AG04450 (cell line): ENCODE measurements at regions not wholly inside any gene's neighbourhood (a gene's known extent, or its start where the extent isn't known, plus 50 kb on each side); places are given as distances from the start of the nearest gene placed in this dataset.

ENCODE experiments used
- CTCF ChIA-PET: fragments of 300-600, 350-600 bp; formaldehyde crosslinking; extraction: SDS; loops from one replicate; lab custom pipeline; 2022; ENCODE audit warnings: antibody characterized with exemption, inconsistent platforms; lab: Charles Lee
- POLR2A ChIA-PET: fragments of 350-600 bp; formaldehyde crosslinking; extraction: SDS; loops from one replicate; lab custom pipeline; 2021; ENCODE audit warnings: antibody characterized with exemption, inconsistent platforms; lab: Yijun Ruan, JAX
- DNase-seq: peaks from one replicate; pipeline ENCODE4 v3.0.0-alpha.2; 2011; ENCODE audit warnings: low read depth, low spot score
- H3K27ac ChIP-seq: one replicate; pipeline ENCODE4 v1.5.1; 2012; ENCODE audit warnings: low read depth, low read length, control low read depth
- H3K27me3 ChIP-seq: one replicate; pipeline ENCODE4 v1.6.0; 2012; ENCODE audit warnings: low read length; ENCODE audit not compliant: control insufficient read depth, insufficient read depth
- H3K4me3 ChIP-seq: 2 replicates; pipeline ENCODE4 v1.5.1; 2011; ENCODE audit warnings: mild to moderate bottlenecking, low read depth, low read length, control low read depth
- H3K9me3 ChIP-seq: 2 replicates; pipeline ENCODE4 v1.5.1; 2012; ENCODE audit warnings: low read length; ENCODE audit not compliant: control insufficient read depth, insufficient read depth
- CTCF ChIP-seq: IDR thresholded peaks from 2 replicates; pipeline ENCODE4 v1.5.1; 2011; ENCODE audit warnings: low read depth, low read length, control low read depth, inconsistent platforms

DNA sequence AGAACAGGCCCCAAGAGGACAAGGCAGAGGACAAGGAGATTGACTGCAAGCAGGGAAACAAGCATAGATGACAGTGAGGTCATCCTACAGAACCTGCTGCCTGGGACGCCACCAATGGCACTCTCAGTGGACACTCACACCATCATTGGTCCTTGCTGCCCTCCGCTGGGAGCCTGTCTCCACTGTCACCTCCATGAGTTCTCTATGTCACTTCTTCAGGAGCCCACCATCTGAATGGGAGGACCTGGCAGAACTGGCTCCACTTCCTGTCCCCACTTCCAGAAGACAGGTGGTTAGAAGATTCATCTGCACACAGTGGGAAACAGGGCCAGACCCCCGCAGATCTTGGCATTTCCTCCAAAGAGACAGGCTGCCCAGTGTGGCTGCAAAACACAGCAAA is 188.9 kb downstream of the HSD17B3 start:
- POLR2A ChIA-PET: no interaction called here
- CTCF ChIA-PET: no interaction called here
- no peaks in the 10 kb centered on the region for H3K9me3 ChIP-seq
- no peak overlapping the region for H3K4me3 ChIP-seq
- no peak for DNase-seq
- no peak for TF ChIP-seq CTCF
- peaks cover 54% of the 10 kb centered on the region for H3K27me3 ChIP-seq
- no peak overlapping the region for H3K27ac ChIP-seq

DNA sequence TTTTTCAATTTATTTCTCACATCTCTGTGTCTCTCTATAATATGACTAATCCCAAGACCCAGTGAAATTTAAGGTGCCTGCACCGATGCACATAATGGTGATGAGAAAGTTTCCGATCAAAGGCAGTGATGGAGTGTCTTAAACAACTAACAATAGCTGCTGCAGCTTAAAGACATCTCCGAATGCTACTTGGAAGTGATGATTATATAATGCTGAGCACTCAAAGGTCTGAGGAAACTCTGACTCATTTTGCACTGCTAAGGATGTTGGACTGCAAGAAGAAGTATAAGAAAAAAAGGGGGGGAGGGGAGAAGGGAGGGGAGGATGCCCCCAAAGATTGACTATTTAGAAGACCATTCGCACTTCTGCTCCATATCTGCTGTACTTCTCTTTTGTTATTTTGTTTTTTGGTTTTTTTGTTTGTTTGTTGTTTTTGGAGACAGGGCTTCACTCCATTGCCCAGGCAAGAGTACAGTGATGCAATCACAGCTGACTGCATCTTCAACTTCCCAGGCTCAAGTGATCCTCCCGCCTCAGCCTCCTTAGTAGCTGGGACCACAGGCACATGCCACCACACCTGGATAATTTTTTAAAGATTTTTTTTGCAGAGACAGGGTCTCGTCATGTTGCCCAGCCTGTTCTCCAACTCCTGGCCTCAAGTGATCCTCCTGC is 192.2 kb downstream of the HSD17B3 start:
- Histone ChIP-seq H3K27ac (no peak overlapping the region), H3K27me3 (peaks cover 44% of the 10 kb centered on the region), H3K4me3 (no peak overlapping the region), H3K9me3 (no peaks in the 10 kb centered on the region)
- CTCF ChIA-PET: no interaction called here
- no peak for DNase-seq
- POLR2A ChIA-PET: no interaction called here
- no peak for TF ChIP-seq CTCF

GRCh38 chr9:96108691-96109380 is 193.1 kb downstream of the HSD17B3 start:
- CTCF ChIA-PET: no interaction called here
- no peak for TF ChIP-seq CTCF
- DNase-seq: no peak
- Histone ChIP-seq H3K9me3 (no peaks in the 10 kb centered on the region), H3K4me3 (no peak overlapping the region), H3K27ac (no peak overlapping the region), H3K27me3 (peaks cover 38% of the 10 kb centered on the region)
- POLR2A ChIA-PET: no interaction called here

DNA sequence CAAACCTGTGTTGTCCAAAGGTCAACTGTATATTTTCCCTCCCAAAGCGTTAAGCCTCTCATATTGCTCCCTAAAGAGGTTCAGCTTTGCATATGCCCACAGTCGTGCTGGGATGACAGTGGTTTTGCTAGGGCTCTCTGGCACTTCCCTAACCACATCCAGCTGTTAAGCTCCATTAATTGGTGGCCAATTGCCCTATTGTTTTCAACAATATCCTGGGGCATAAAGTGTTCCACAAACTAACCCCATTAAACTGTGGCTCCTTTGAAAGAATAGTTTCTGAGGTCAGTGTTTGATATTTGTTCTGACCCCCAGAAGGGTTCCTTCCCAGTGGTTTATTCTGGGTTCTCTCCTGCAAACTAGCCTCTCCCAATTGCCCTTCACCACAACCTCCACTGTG is 194.5 kb downstream of the HSD17B3 start:
- POLR2A ChIA-PET: no interaction called here
- no peak for DNase-seq
- no peak for TF ChIP-seq CTCF
- Histone ChIP-seq H3K27me3 (peaks cover 35% of the 10 kb centered on the region), H3K4me3 (no peak overlapping the region), H3K9me3 (no peaks in the 10 kb centered on the region), H3K27ac (no peak overlapping the region)
- CTCF ChIA-PET: no interaction called here
